ENCODE measurements at regions not wholly inside any gene's neighbourhood (a gene's known extent, or its start where the extent isn't known, plus 50 kb on each side); places are given as distances from the start of the nearest gene placed in this dataset.

DNA sequence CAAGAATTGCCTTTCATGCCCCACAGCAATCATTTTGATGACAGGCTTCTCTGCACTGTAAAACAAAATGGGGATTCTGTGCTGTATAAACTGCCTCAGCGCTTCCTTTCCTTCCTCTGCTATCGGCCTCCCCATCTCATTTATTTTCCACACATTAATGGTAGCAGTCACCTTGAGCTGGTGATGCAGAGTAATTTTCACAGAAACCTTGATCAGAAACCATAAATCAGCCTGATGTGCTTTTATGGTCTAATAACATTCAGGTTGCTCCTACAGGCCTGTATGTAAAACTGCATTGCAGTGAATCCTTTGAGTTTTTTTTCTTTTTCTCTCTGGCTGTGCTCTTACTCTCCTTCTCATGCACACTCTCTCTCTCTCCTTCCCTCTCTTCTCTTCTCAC lies 578.4 kb upstream of the STXBP6 start:
- TF ChIP-seq TEAD4 (IDR thresholded peaks at IDR 0.05) (no peak), NFIC (IDR thresholded peaks at IDR 0.05) (no peak), YY1 (IDR thresholded peaks at IDR 0.05; ENCODE audit: low read depth) (no peak)
- TF ChIP-seq, protein P1, sequence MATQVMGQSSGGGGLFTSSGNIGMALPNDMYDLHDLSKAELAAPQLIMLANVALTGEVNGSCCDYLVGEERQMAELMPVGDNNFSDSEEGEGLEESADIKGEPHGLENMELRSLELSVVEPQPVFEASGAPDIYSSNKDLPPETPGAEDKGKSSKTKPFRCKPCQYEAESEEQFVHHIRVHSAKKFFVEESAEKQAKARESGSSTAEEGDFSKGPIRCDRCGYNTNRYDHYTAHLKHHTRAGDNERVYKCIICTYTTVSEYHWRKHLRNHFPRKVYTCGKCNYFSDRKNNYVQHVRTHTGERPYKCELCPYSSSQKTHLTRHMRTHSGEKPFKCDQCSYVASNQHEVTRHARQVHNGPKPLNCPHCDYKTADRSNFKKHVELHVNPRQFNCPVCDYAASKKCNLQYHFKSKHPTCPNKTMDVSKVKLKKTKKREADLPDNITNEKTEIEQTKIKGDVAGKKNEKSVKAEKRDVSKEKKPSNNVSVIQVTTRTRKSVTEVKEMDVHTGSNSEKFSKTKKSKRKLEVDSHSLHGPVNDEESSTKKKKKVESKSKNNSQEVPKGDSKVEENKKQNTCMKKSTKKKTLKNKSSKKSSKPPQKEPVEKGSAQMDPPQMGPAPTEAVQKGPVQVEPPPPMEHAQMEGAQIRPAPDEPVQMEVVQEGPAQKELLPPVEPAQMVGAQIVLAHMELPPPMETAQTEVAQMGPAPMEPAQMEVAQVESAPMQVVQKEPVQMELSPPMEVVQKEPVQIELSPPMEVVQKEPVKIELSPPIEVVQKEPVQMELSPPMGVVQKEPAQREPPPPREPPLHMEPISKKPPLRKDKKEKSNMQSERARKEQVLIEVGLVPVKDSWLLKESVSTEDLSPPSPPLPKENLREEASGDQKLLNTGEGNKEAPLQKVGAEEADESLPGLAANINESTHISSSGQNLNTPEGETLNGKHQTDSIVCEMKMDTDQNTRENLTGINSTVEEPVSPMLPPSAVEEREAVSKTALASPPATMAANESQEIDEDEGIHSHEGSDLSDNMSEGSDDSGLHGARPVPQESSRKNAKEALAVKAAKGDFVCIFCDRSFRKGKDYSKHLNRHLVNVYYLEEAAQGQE (IDR thresholded peaks at IDR 0.05; ENCODE audit: low read depth): no peak

DNA sequence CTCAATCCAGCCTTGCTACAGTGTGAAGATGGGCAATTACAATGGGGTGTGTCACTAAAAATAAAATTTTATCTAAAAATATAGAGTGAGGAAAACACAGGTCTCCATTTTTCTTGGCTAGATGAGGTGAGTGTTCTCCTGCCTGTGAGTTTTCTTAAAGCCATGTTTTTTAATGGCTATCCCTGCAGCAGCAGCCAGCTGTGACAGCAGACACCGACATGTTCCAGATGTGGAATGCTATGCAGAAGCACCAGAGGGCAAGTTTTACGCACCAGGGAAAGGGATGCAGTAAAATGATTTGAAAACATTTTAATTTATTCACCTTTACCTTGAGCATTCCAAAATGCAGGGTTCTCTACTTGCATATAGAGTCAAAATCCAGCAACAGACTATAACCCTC lies 577.0 kb upstream of the STXBP6 start:
- TF ChIP-seq, protein P1 (IDR thresholded peaks at IDR 0.05; ENCODE audit: low read depth): no peak
- TF ChIP-seq TEAD4 (IDR thresholded peaks at IDR 0.05): no peak
- no peak for TF ChIP-seq FOXM1 (IDR thresholded peaks at IDR 0.05; ENCODE audit: borderline replicate concordance, low read depth)
- TF ChIP-seq TAF1 (IDR thresholded peaks at IDR 0.05; ENCODE audit: low read depth): no peak

DNA sequence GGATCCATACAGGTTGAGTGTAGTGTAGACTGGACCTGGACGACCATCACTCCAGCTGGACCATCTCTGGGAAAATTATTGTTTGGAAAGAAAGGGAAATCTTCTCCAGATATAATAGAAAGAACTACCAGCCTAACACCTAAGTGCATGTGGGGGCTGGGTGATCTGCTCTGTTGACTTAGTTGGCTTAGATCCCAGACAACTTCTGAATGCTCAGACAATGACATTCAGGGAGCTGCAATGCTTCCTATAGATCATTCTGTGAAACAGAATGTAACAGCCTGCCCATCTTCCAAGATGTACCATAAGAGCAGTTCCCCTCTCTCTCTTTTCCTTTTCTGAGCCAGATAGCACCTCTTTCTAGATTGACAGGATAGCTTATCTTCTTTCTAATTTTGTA lies 572.8 kb upstream of the STXBP6 start:
- TF ChIP-seq CEBPB (IDR thresholded peaks at IDR 0.05) (no peak), EP300 (IDR thresholded peaks at IDR 0.05; ENCODE audit: borderline replicate concordance) (peak; percentile 53; the same call in 1 of the 2 replicates), TAF1 (IDR thresholded peaks at IDR 0.05; ENCODE audit: low read depth) (no peak), ZBTB7A (IDR thresholded peaks at IDR 0.05; ENCODE audit: low read depth) (no peak), FOXM1 (IDR thresholded peaks at IDR 0.05; ENCODE audit: borderline replicate concordance, low read depth) (no peak), TEAD4 (IDR thresholded peaks at IDR 0.05) (0 out of 2 replicates have a peak, but pooled peaks have one; percentile 24), YY1 (IDR thresholded peaks at IDR 0.05; ENCODE audit: low read depth) (no peak), NFIC (IDR thresholded peaks at IDR 0.05) (peak; percentile 82), TCF12 (IDR thresholded peaks at IDR 0.05; ENCODE audit: low read depth) (no peak; the same call in 1 of the 2 replicates), EGR1 (IDR thresholded peaks at IDR 0.05) (no peak), RAD21 (IDR thresholded peaks at IDR 0.05; ENCODE audit: low read depth) (no peak)
- TF ChIP-seq, protein P1 (IDR thresholded peaks at IDR 0.05; ENCODE audit: low read depth): no peak
- TF ChIP-seq, protein P2, sequence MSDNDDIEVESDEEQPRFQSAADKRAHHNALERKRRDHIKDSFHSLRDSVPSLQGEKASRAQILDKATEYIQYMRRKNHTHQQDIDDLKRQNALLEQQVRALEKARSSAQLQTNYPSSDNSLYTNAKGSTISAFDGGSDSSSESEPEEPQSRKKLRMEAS (IDR thresholded peaks at IDR 0.05): no peak
- TF ChIP-seq, protein P3, sequence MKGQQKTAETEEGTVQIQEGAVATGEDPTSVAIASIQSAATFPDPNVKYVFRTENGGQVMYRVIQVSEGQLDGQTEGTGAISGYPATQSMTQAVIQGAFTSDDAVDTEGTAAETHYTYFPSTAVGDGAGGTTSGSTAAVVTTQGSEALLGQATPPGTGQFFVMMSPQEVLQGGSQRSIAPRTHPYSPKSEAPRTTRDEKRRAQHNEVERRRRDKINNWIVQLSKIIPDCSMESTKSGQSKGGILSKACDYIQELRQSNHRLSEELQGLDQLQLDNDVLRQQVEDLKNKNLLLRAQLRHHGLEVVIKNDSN (IDR thresholded peaks at IDR 0.05): no peak

DNA sequence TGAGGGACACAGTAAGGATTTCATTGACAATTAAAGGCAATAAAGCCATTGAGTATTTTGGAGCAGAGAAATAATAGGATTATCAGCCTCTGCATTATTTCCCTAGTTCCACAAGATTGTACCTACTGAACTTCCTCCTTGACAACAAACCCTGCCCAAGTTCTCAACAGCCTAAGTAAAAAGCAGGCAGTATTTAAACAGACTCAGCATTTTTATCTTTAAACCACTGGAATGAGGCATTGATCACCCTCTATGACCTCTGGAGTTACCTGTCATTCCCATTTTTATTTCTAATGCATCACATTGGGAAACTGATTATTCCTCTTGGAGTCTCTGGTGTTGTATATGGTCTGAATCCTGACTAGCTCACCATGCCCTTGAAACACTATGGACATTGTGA lies 570.6 kb upstream of the STXBP6 start:
- no peak for TF ChIP-seq TCF12 (IDR thresholded peaks at IDR 0.05; ENCODE audit: low read depth)
- TF ChIP-seq CEBPB (IDR thresholded peaks at IDR 0.05): no peak

DNA sequence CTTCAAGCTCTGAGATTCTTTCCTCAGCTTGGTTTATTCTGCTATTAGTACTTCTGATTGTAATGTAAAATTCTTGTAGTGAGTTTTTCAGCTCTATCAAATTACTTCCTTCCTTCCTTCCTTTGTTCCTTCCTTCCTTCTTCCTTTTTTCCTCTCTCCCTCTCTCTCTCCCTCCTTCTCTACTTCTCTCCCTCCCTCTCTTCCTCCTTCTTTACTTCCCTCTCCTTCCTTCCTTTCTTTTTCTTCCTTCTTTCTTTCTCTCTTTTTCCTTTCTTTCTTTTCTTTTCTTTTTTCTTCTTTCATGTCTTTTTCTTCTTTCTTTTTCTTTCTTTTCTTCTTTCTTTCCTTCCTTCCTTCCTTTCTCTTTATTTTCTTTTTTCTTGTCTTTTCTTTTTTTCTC lies 565.2 kb upstream of the STXBP6 start:
- TF ChIP-seq, protein P2 (IDR thresholded peaks at IDR 0.05): no peak
- TF ChIP-seq CEBPB (IDR thresholded peaks at IDR 0.05) (no peak), RAD21 (IDR thresholded peaks at IDR 0.05; ENCODE audit: low read depth) (no peak), ZBTB7A (IDR thresholded peaks at IDR 0.05; ENCODE audit: low read depth) (no peak), EP300 (IDR thresholded peaks at IDR 0.05; ENCODE audit: borderline replicate concordance) (no peak), TCF12 (IDR thresholded peaks at IDR 0.05; ENCODE audit: low read depth) (no peak), TEAD4 (IDR thresholded peaks at IDR 0.05) (no peak), FOXM1 (IDR thresholded peaks at IDR 0.05; ENCODE audit: borderline replicate concordance, low read depth) (no peak), EGR1 (IDR thresholded peaks at IDR 0.05) (no peak)
- TF ChIP-seq, protein P1 (IDR thresholded peaks at IDR 0.05; ENCODE audit: low read depth): no peak
